ENCODE measurements at regions not wholly inside any gene's neighbourhood (a gene's known extent, or its start where the extent isn't known, plus 50 kb on each side); places are given as distances from the start of the nearest gene placed in this dataset.

GRCh38 chrX:49748211-49748956, 52.6 kb upstream of the PAGE1 start:
- no peak overlapping the region for H3K4me2 ChIP-seq (ENCODE audit: insufficient read depth in 1 of 2, low read depth in 2 of 2, low read length in 2 of 2)
- H2BK15ac ChIP-seq (ENCODE audit: low read length): no peak overlapping the region
- FAIRE-seq (no peak), DNase-seq (ENCODE audit: low read depth in 1 of 2, low spot score in 2 of 2) (no peak)
- H2AK5ac ChIP-seq (ENCODE audit: low read depth, low read length): no peak overlapping the region
- no peak overlapping the region for H2BK12ac ChIP-seq (ENCODE audit: low read depth, low read length)
- H3K14ac ChIP-seq (ENCODE audit: insufficient read length): no peak overlapping the region
- H2BK5ac ChIP-seq (ENCODE audit: low read depth, low read length): no peak overlapping the region
- 95% methylated on average over 2 of the region's 2 CpGs; no CpG with 5 or more reads in 1 of the 2 experiments for WGBS, 2 experiments (ENCODE audit: extremely low coverage in 1 of 2, insufficient coverage in 1 of 2, insufficient read length in 1 of 2, insufficient replicate concordance in 2 of 2, low coverage in 1 of 2, low lambda C conversion rate in 2 of 2, missing lambda C conversion rate in 1 of 2)
- H3K4me3 ChIP-seq (ENCODE audit: extremely low read depth in 1 of 4, insufficient read depth in 2 of 4, low read depth in 3 of 4, low read length in 4 of 4): no peak overlapping the region
- H4K8ac ChIP-seq (ENCODE audit: extremely low read depth, insufficient read depth, low read length): no peak overlapping the region
- H3K27me3 ChIP-seq (replicated peaks in 1 of 4; ENCODE audit: control insufficient read depth in 3 of 4, extremely low read depth in 1 of 4, insufficient read depth in 3 of 4, low read length in 3 of 4): no peaks in the 10 kb centered on the region
- H3K79me2 ChIP-seq (ENCODE audit: control insufficient read depth in 1 of 2, insufficient read depth in 2 of 2, low read length in 2 of 2): no peaks in the 10 kb centered on the region
- CTCF ChIA-PET (ENCODE audit: partially characterized antibody): interaction anchor here (2.7 kb wide), 1 partner anchor 13 kb away, joined by 9 read pairs; no protein-coding TSS in a partner anchor
- H3K56ac ChIP-seq (replicated peaks; ENCODE audit: insufficient read length, low read depth, low read length): no peak overlapping the region
- no peak overlapping the region for H3K23ac ChIP-seq (ENCODE audit: insufficient read length)
- POLR2A ChIA-PET (ENCODE audit: partially characterized antibody): no interaction called here
- no peak overlapping the region for H3K18ac ChIP-seq (ENCODE audit: extremely low read depth, low read length)
- no peaks in the 10 kb centered on the region for H4K20me1 ChIP-seq (replicated peaks in 1 of 2; ENCODE audit: control insufficient read depth in 1 of 2, insufficient read depth in 2 of 2, low read length in 2 of 2)
- H2BK120ac ChIP-seq (replicated peaks; ENCODE audit: low read depth, low read length): no peak overlapping the region
- H3K36me3 ChIP-seq (ENCODE audit: control insufficient read depth in 2 of 4, insufficient read depth in 4 of 4, low read length in 3 of 4): no peaks in the 10 kb centered on the region
- H3K9ac ChIP-seq (replicated peaks in 1 of 4; ENCODE audit: extremely low read depth in 1 of 4, low read depth in 3 of 4, low read length in 3 of 4): no peak overlapping the region
- H3K9me3 ChIP-seq (ENCODE audit: insufficient read depth in 2 of 2, low read depth in 1 of 2, low read length in 1 of 2): no peaks in the 10 kb centered on the region
- H3K4ac ChIP-seq (replicated peaks; ENCODE audit: insufficient read length, low read depth, low read length): no peak overlapping the region
- no peak overlapping the region for H2AFZ ChIP-seq (ENCODE audit: low read length)
- TF ChIP-seq YY1 (IDR thresholded peaks at IDR 0.05; ENCODE audit: low read depth, low read length) (no peak), NANOG (IDR thresholded peaks at IDR 0.05; ENCODE audit: insufficient read depth, low read depth, low read length, poor library complexity, severe bottlenecking) (no peak)
- H3K4me1 ChIP-seq (replicated peaks in 1 of 4; ENCODE audit: control insufficient read depth in 3 of 4, insufficient read depth in 4 of 4, low read length in 3 of 4): no peaks in the 10 kb centered on the region
- no peaks in the 10 kb centered on the region for H3K79me1 ChIP-seq (ENCODE audit: low read depth, low read length)
- no peak overlapping the region for H4K91ac ChIP-seq (replicated peaks; ENCODE audit: insufficient read length, low read length)
- no peak overlapping the region for H4K5ac ChIP-seq (ENCODE audit: insufficient read length, low read depth, low read length)
- no peaks in the 10 kb centered on the region for H3K23me2 ChIP-seq (ENCODE audit: low read depth, low read length)
- no peak overlapping the region for H3K27ac ChIP-seq (ENCODE audit: low read depth, low read length)
- no peak overlapping the region for H2BK20ac ChIP-seq (ENCODE audit: low read length)

All from H1 (cell line).